Esophagus muscularis mucosa (tissue), 4 donors: ENCODE measurements at regions not wholly inside any gene's neighbourhood (a gene's known extent, or its start where the extent isn't known, plus 50 kb on each side); places are given as distances from the start of the nearest gene placed in this dataset.

ENCODE experiments used
- DNase-seq: peaks from one replicate; pipeline ENCODE4 v3.0.0-alpha.2; 2017; ENCODE audit errors: extremely low spot score
- H3K27ac ChIP-seq, 4 donors: fragments of 200-600 bp; sonication (generic); replicated peaks in 1 of 4; 1 replicate in 3 of 4; 2 replicates in 1 of 4; pipeline ENCODE4 v1.5.1; 2016 to 2019; ENCODE audit warnings: mild to moderate bottlenecking in 1 of 4
- H3K27me3 ChIP-seq, 4 donors: fragments of 200-600 bp; sonication (generic); one replicate each; pipeline versions ENCODE4 v1.5.1 to v1.6.0; 2016 to 2019
- H3K36me3 ChIP-seq, 4 donors: fragments of 200-600 bp; sonication (generic); one replicate each; pipeline ENCODE4 v1.5.1; 2016 to 2019
- H3K4me1 ChIP-seq, 4 donors: fragments of 200-600 bp; sonication (generic); one replicate each; pipeline ENCODE4 v1.5.1; 2016 to 2019
- H3K4me3 ChIP-seq, 4 donors: fragments of 200-600 bp; sonication (generic); 1 replicate in 2 of 4; 2 replicates in 2 of 4; pipeline ENCODE4 v1.5.1; 2016 to 2019; ENCODE audit warnings: mild to moderate bottlenecking in 4 of 4, moderate library complexity in 1 of 4
- H3K9me3 ChIP-seq, 4 donors: fragments of 200-600 bp; sonication (generic); 1 replicate in 3 of 4; 2 replicates in 1 of 4; pipeline ENCODE4 v1.5.1; 2016 to 2019
- CTCF ChIP-seq, 3 experiments: fragments of 200-600 bp in 2 of 3; fragments of 450-650 bp in 1 of 3; sonication (generic) in 2 of 3; IDR thresholded peaks; one replicate each; pipeline ENCODE4 v1.5.1; 2017 to 2019; ENCODE audit warnings: antibody characterized with exemption in 3 of 3, mild to moderate bottlenecking in 2 of 3, moderate library complexity in 1 of 3
- EP300 ChIP-seq: sonication (generic); formaldehyde crosslinking; IDR thresholded peaks from one replicate; pipeline ENCODE4 v1.6.1; 2017; ENCODE audit warnings: antibody characterized with exemption
- POLR2A ChIP-seq: fragments of 450-650 bp; IDR thresholded peaks from one replicate; pipeline ENCODE4 v1.6.1; 2017; ENCODE audit warnings: antibody characterized with exemption, moderate library complexity, mild to moderate bottlenecking, low read depth
- POLR2AphosphoS5 ChIP-seq, 2 donors: sonication (generic); formaldehyde crosslinking; IDR thresholded peaks; one replicate each; pipeline ENCODE4 v1.6.1; 2017; ENCODE audit warnings: antibody characterized with exemption in 2 of 2
- WGBS: methylation state at CpG from one replicate; pipeline ENCODE4 v1.1.5; 2018; 5-methylcytosine and 5-hydroxymethylcytosine counted together
- intact Hi-C: fragments of 100-400 bp; cut with DNase I; formaldehyde crosslinking; loops from one replicate; pipeline ENCODE4 v1.15.1; 2023

GRCh38 chr18:71529703-71530303 is 1014.3 kb downstream of the CBLN2 start:
- TF ChIP-seq POLR2A (no peak), CTCF (IDR thresholded peaks at IDR 0.05) (no peak), EP300 (no peak), POLR2AphosphoS5 (IDR thresholded peaks at IDR 0.05) (no peak)
- Histone ChIP-seq H3K4me3 (no peak overlapping the region), H3K27ac (no peak overlapping the region), H3K9me3 (no peaks in the 10 kb centered on the region), H3K27me3 (no peaks in the 10 kb centered on the region), H3K36me3 (no peaks in the 10 kb centered on the region), H3K4me1 (no peaks in the 10 kb centered on the region)
- intact Hi-C loops, result no loop called here
- WGBS, result 57% methylated on average over 3 of the region's 3 CpGs
- no peak for DNase-seq

- 68% methylated on average over 5 of the region's 5 CpGs for WGBS
- Histone ChIP-seq H3K9me3 (no peaks in the 10 kb centered on the region), H3K27me3 (no peaks in the 10 kb centered on the region), H3K4me1 (no peaks in the 10 kb centered on the region), H3K27ac (no peak overlapping the region), H3K36me3 (no peaks in the 10 kb centered on the region), H3K4me3 (no peak overlapping the region)
- no peak for TF ChIP-seq POLR2AphosphoS5 (IDR thresholded peaks at IDR 0.05)
- no peak for TF ChIP-seq POLR2A
- TF ChIP-seq CTCF (IDR thresholded peaks at IDR 0.05), result no peak
- no peak for TF ChIP-seq EP300
- intact Hi-C loops, result no loop called here
- DNase-seq, result no peak
Observed at GRCh38 chr18:71523483-71524435, 1020.4 kb downstream of the CBLN2 start.

- no peak for TF ChIP-seq POLR2A
- no peak for TF ChIP-seq CTCF (IDR thresholded peaks at IDR 0.05)
- no peak for TF ChIP-seq POLR2AphosphoS5 (IDR thresholded peaks at IDR 0.05)
- no peak for TF ChIP-seq EP300
- no peaks in the 10 kb centered on the region for H3K9me3 ChIP-seq
- DNase-seq, result no peak
- intact Hi-C loops, result no loop called here
- WGBS, result 56% methylated on average over 2 of the region's 2 CpGs
- H3K27ac ChIP-seq, result no peak overlapping the region
- no peaks in the 10 kb centered on the region for H3K27me3 ChIP-seq
- no peaks in the 10 kb centered on the region for H3K36me3 ChIP-seq
- H3K4me3 ChIP-seq, result no peak overlapping the region
- H3K4me1 ChIP-seq, result no peaks in the 10 kb centered on the region
Observed at GRCh38 chr18:71505526-71505925, 1038.6 kb downstream of the CBLN2 start.

GRCh38 chr18:71503222-71503621 is 1040.9 kb downstream of the CBLN2 start:
- no peaks in the 10 kb centered on the region for H3K9me3 ChIP-seq
- H3K27ac ChIP-seq, result no peak overlapping the region
- no peak overlapping the region for H3K4me3 ChIP-seq
- TF ChIP-seq EP300, result no peak
- no peak for TF ChIP-seq POLR2A
- H3K4me1 ChIP-seq, result no peaks in the 10 kb centered on the region
- H3K36me3 ChIP-seq, result no peaks in the 10 kb centered on the region
- no peak for DNase-seq
- no peaks in the 10 kb centered on the region for H3K27me3 ChIP-seq
- intact Hi-C loops, result no loop called here

GRCh38 chr18:71485611-71486010 is 1058.5 kb downstream of the CBLN2 start:
- WGBS, result 70% methylated on average over 3 of the region's 3 CpGs
- Histone ChIP-seq H3K9me3 (peaks cover 0 to 8% (median 1%) of the 10 kb centered on the region in 4 donors), H3K36me3 (no peaks in the 10 kb centered on the region), H3K27me3 (no peaks in the 10 kb centered on the region), H3K27ac (no peak overlapping the region), H3K4me3 (no peak overlapping the region), H3K4me1 (no peaks in the 10 kb centered on the region)
- TF ChIP-seq EP300, result no peak
- no peak for TF ChIP-seq POLR2A
- TF ChIP-seq POLR2AphosphoS5 (IDR thresholded peaks at IDR 0.05), result no peak
- no peak for TF ChIP-seq CTCF (IDR thresholded peaks at IDR 0.05)
- DNase-seq, result no peak
- intact Hi-C loops, result no loop called here
